ENCODE measurements at regions not wholly inside any gene's neighbourhood (a gene's known extent, or its start where the extent isn't known, plus 50 kb on each side); places are given as distances from the start of the nearest gene placed in this dataset.

DNA sequence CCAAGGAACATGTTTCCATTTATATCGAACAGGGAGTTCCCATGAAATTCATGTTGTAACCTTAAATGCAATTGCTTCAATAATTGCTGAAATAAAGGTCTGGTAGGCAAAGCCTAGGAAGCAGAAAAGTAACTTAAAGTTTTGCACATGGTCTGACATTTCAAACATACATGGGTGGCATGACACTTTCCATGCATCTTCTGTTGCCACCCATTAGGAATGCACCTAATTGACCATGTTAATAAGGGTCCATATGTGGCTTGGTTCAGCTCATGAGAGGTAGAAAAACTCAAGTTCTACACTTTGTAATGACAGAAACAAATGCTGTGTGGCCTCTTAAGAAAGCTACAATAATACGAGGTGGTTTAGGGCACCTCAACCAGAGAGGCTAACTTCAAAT is 72.0 kb upstream of the GORAB start:
- DNase-seq (ENCODE audit: low read depth), result no peak

DNA sequence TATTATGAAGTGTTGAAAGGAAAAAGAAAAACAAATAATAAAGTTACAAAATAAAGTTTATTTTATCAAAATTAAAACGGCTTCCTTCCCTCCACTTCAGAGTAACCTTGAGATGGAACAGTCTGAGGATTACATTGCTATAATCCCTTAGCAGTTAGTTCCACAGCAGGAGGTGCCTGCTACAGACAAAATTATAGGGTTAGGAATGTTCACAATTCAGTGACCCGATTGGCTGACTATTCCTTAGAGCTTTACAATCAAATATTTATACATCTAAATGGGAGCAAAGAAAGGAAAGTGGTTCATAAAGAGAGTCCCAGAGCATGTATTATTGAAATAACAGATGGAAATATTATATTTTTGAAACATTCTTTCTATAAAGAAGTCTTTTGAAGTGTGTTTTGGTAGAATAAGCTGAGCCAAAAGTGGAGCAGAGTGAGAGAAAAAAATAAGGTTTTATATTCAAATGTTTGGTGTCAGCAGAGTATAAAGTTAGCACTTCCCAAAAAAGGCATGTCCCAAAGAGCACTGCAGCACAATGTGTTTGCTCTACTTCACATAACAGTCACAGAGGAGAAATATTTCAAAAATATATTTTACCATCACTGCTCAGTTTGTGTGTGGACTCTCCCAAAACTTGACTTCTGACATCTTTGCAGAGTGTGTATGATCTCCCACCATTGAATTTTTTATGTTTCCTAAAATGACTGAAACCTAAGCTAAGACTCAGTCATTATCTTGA is 71.4 kb upstream of the GORAB start:
- DNase-seq (ENCODE audit: low read depth), result no peak

- no peak for DNase-seq (ENCODE audit: low read depth)
Observed at GRCh38 chr1:170461291-170461747, 70.6 kb upstream of the GORAB start.

DNA sequence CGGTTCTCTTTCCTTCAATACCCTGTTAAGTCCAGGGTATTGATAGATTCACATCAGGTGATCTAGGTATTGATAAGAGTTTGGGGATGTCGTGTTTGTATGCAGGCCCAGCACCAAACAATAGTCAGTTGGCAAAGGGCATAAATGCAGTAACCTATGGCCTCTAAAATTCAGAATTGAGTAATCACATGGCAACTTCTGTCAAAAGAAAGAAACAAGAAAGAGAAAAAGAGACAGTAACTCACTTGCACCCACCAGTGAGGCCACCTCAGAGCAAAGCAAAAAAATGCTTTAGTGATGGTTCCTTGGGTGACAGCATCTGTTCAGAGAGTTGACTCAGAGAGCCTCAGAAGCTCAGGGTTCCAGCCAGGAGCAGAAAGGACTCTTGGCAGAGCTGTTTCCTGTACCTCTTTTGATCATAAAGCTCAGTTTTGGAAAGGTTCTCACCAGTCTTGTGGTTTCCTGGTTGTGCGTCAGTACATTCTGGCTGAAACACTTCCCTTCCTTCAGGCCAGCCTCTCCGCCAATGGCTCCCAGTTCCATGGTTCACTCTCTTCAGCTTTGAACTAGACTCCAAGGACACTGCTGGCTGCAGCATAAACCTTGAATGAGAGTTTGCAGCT is 70.1 kb upstream of the GORAB start:
- no peak for DNase-seq (ENCODE audit: low read depth)

DNA sequence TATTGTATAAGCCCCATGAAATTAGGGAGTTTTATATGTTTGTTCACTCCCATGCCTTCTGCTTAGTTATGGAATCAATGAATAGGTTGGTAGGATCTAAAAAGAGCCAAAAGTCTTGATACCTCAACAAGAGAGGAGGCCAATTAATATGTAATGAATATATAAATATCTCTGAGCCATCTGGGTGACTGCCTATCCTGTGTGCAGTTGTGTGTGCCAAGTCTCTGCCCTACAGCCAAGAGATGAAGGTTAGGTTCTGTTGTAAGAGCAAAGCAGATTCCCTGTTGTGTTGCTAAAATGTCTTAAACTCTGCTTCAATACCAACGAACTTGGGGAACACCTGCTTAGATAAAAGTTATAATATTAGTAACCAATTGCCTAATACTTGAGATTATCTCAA is 61.8 kb upstream of the GORAB start:
- DNase-seq (ENCODE audit: low read depth), result no peak

GRCh38 chr1:170471398-170472053 is 60.4 kb upstream of the GORAB start:
- no peak for DNase-seq (ENCODE audit: low read depth)

GRCh38 chr1:170481000-170481399 is 51.0 kb upstream of the GORAB start:
- no peak for DNase-seq (ENCODE audit: low read depth)
